Effector CD8-positive, alpha-beta T cell (primary cell): ENCODE measurements at regions not wholly inside any gene's neighbourhood (a gene's known extent, or its start where the extent isn't known, plus 50 kb on each side); places are given as distances from the start of the nearest gene placed in this dataset.

ENCODE experiments used
- DNase-seq: peaks from one replicate; lab custom pipeline; 2025; lab: John Stamatoyannopoulos, UW

DNA sequence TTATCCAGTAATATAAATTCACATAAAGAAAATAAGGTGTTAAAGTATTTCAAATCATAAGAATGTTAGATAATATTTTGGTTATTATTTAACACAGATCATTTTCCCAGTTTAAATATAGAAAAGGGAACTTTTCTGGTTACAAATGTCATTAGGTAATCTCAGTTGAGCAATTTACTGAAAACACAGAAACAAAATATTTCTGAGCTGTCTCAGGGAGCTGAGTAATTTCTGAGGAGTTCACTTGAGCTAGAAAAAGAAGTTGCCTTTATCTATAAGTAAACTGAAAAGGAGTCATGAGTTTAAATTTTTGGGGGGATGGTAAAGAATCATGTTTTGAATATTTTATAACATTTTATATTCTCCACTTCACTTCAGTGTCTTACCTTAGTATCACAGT lies 855.4 kb upstream of the ARPP21 start:
- no peak for DNase-seq

DNA sequence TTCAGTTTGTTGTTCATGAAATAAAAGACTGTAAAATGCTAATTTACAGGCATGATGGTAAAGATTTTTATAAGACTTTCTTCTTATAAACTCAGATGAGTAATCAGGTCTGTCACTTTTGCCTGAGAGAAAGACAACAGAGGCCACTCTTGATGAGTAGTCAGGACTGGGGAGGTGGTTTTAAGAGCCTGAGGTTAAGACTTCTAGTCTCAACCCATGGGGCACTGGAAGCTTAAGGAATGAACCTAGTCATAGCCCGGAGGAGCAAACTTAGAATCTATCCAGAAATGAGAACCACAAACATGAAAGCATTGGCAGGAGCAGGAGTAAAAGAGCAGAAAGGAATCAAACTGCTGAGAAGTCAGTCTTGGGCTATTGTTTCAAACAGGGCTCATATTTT lies 846.3 kb upstream of the ARPP21 start:
- no peak for DNase-seq

DNA sequence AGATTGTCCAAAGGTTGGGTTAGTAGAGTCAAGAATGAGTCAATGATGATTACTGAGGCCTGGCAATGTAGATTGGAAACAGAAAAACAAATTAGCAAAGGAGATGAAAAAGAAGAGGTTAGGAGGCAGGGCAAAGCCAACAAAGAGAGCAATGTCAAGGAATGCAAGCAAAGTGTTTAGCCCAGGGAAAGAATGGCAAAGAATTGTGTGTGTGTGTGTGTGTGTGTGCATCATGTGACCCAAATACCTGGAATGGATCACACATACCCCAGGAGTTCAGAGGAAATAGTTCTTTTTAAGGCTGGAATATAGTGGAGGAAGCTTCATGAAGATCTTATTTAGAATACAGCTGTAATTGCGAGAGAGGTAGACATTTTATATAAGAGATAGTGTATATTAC lies 831.7 kb upstream of the ARPP21 start:
- DNase-seq, result no peak

DNA sequence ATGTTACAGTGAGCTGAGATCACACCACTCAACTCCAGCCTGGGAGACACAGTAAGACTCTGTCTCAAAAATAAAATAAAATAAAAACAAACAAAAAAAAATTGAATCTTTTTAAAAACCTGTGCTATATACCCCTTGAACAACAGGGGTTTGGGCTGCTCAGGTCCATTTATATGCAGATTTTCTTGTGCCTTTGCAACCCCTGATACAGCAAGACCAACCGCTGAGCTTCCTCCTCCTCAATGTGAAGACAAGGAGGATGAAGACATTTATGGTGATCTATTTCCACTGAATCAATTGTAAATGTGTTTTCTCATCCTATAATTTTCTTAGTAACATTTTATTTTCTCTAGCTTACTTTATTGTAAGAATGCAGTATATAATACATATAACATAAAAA lies 831.0 kb upstream of the ARPP21 start:
- DNase-seq, result no peak

DNA sequence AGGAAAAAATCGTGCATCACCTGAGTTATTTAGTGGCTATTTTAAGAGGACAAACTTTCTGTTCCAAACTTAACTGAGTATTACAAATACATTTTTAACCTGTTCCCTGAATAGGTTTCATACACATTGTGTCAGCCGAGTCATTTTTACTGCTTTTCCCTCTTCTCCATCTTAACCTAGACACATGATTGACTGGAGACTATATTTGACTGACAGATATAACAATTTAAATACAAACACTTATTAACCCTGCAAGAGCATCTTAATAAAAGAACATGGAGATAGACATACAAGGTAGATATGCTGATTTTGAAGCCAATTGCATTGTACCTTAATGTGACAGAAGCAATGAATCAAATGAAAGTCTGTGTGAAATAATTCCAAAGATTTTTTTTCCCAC lies 810.5 kb upstream of the ARPP21 start:
- DNase-seq, result no peak

DNA sequence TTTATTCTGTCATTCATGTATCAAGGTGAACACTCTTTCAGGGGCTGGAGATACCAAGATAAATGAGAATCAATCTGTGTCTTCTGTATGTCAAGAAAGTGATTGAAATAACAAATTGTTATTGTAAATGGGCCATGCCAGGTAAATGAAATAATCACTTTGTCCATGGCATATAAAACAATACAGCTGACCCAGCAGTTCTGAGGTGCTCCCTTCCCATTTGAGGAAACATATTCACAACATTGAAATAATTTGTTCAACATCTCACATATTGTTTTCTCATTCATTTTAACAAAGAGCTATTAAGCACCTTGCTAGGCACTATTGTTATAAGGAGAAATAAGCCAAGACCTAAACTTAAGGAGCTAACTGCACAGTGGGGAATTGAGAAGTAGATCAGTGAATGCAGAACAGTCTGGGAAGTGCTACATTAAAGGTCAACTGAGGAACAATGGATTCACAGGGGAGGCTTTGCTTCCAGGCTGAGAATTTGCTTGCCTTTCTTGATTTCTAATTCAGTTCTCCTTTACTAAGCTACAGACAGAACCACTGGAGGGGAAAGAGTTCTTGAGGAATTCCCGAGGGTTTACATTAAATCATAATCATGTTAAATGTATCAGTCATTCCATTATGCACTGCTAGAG lies 806.3 kb upstream of the ARPP21 start:
- no peak for DNase-seq

DNA sequence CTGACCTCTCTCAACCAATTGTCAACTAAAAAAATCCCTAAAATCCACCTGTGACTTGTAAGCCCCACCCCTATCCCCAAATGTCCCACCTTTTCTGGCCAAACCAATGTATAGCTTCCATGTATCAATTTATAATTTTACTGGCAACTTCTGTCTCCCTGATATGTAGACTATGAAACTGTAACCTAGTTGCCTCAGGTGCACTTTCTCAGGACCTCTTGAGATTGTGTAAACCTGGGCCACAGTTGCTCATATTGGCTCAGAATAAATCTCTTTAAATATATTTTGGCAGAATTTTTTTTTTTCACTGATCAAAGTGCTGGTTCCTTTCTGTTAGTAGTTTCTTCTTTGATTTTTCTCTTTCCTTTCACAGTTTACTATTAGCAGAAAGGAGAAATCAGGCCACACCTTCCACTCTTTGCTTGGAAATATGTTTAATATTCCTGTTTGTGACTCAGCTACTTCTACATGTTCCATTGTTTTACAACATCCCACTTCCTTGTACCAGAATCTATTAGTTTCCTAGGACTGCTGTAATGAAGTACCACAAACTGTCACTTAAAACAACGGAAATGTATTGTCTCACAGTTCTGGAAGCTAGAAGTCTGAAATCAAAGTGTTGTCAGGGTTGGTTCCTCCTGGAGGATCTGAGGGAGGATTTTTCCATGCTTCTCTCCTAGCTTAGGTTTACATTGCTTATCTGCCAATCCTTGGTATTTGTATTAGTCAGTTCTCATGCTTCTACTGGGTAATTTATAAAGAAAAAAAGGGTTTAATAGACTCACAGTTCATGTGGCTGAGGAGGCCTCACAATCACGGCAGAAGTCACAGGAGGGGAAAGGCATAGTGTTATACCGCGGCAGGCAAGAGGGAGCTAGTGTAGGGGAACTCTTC lies 801.2 kb upstream of the ARPP21 start:
- no peak for DNase-seq

DNA sequence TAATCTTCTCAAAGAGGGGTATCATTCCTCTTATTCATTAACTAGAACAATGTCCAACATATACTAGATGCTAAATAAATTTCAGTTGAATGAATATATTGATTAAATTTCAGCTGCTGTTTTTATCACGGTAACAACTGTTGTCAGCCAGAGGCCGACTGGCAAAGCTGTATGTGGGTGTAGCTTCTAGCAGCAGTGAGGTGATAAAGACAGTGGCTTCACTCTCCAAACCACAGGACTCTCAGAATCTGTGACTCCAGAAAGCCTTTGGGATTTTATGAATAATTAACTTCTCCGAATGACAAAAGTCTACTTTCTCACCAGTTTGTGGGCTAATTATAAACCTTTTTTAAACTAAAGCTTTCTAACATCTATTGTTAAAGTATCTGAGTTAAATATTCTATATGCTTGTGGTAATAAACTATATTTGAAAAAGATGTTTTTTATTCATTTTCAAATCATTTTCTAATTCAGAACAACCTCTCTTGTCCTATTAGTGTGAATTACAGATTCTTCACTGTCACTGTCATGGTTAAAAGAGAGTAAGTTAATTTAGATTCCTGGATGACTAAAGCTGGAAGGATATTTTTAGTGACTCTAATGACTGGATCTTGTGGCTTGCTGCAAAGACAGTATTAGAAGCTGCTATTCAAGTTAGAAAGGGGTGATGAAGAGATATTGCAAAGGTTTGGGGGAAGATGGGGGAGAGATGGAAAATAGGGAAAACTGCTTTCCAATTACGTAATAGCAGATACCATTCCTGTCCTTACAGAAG lies 796.4 kb upstream of the ARPP21 start:
- DNase-seq, result no peak

DNA sequence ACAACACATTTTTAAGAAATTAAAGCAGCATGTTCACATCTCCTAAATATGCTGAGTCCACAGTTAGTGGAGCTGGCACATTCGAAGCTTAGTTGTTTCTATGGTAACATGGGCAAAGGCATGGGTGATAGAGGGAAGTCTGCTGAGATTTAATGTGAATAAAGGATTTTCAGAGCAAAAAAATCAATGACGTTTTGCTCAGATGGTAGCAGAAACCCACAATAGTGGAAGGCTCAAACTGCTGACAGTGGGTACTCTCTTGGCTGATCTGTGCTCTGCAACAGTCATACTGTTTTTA lies 795.1 kb upstream of the ARPP21 start:
- no peak for DNase-seq

DNA sequence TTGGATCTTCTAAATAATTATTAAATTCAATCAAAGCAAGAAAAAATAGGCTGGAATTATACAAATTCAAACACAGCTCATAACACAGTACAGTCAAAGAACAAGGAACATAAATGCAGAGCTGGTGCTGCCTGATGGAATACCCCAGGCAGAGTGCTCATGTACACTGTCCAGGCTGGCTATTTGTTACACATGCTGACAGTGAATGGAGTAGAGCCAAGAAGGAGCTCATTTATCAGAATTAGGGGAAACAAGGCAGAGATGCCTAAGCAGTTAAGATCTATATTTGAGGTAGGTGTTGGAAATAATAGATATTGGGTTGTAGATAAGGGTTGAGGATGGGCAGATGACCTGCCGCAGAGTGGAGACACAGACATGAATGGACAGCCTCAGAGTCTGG lies 788.2 kb upstream of the ARPP21 start:
- no peak for DNase-seq

DNA sequence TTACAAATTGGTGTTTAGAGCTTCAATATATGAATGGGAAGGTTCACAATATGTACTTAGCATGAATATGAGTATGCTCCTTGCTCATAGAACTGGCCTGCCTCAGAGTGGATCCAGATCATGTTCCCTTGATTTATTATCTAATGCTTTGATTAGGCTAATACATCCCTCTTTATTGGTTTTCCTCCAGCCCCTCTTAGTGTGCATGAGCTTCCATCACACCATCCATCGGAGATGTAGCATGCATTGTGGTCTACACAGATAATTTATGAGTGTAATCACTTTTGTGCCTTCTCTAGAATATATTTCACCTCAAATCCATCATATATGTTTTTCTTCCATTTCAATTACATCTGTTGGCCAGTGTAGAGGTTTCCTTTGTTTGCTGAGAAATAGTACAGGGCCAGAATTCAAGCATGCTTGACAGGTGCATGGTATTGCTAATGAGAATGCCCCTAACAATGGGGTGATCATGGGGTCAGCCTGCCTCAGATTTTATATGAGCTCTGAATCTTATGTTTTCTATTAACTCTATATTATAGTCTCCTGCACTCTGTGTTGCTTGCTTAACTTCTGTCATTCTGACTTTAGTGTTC lies 786.4 kb upstream of the ARPP21 start:
- no peak for DNase-seq

DNA sequence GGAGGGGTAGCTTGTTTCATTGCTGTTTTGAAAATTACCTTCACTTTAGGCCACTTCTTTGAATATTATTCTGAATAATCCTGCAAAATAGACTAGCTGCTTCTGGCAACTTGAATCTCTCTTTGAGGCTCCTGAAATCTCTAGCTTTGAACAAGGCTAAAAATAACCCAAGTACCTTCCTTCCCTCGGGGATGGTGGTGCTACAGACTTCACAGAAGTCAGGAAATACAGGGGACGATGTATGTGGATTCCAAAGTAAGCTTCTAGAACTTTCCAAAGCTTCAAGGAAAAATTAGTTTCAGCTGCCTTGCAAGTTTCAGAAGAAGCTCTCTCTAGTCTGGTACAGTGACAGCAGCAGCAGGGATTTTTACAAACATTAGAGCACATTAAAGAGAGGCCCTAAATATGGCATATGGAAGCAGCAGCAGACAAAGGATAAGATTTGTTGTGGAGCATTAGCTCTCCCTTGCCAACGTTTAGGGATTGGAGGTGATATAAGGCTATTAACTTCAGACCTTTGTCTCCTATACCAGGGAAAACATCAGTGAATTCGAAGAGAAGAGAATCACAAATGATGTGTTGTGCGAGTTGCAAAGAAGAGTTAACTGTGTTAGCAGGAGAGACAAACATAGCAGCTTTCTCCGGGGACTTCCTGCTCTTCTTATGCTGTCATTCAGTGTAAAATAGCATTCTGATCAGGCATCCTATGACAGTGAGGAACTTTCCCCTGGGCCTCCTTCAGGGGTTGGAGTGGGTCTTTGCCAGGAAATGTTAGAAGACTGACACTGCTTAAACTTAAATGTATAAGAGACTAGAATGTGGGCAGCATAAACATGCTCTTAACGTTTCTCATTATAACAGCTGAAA lies 783.0 kb upstream of the ARPP21 start:
- no peak for DNase-seq

DNA sequence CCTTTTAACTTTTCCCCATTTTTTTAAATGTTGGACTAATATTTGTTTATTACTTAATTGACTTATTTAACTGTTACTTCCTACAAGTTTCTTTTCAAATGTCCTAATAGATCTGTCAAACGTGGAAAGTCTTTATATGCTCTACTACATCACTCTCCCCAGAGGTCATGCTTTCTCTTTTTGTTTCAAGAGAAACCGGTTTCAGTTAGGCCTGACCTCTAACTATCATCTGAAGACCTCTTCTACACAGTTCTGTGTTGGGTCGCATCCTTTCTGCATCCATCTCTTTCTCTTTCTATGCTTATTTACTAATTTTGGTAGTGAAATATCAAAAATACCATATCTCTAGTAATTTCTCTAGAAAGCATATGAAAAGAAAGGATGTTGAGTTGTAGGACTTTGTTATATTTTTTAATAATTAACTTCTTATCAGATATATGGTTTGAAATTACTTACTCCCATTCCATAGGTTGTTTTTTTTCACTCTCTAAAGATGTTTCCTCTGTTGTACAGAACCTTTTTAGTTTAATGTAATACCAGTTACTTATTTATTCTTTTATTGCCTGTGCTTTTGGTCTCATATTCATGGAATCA lies 781.2 kb upstream of the ARPP21 start:
- DNase-seq, result no peak

DNA sequence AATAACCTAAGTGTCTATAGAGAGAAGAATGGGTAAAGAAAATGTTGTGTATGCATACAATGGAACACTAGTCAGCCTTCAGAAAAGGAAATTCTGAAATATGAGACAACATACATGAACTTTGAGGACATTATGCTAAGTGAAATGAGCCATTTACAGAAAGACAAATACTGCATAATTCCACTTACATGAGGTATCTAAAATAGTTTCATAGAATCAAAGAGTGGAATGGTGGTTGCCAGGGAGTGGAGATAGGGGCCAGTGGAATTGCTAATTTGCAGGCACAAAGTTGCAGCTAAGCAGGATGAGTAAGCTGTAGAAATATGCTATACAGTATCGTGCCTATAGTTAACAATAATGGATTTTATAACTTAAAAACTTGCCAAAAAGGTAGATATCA lies 779.6 kb upstream of the ARPP21 start:
- DNase-seq, result no peak

DNA sequence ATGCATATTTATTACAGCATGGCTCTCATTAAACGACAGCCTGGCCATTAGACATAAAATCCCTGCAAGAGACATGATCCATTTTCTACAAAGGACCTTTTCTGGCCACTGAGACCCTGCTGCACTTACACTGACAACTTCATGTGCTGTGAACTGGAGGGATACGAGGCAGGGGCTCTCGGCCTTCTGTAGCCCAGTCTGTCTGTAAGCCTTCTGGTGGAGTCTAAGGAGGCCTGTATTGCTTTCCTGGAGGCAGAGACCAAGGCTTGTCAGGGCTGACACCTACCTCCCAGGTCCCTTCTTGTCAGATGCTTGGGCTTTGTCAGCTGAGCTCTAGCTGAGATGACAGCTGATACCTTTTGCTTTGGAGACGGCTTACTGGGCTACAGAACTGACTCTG lies 776.9 kb upstream of the ARPP21 start:
- DNase-seq, result no peak

DNA sequence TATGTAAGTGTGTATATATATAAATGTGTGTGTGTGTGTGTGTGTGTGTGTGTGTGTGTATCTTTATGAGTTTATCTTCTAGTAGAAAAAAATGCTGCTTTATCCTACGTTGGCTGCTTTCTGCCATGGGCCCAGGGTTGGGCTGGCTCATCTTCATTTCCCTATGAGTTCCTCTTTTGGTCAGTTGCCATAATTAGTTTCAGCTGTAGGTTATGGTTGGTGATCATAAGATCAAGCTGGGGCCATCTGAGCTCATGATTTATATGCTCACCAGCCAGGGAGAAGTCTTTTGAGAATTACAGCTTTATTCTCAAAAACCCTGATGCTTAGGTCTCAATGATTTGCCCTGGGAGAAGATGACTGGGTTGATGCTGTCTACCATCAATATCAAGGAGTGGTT lies 775.8 kb upstream of the ARPP21 start:
- no peak for DNase-seq

DNA sequence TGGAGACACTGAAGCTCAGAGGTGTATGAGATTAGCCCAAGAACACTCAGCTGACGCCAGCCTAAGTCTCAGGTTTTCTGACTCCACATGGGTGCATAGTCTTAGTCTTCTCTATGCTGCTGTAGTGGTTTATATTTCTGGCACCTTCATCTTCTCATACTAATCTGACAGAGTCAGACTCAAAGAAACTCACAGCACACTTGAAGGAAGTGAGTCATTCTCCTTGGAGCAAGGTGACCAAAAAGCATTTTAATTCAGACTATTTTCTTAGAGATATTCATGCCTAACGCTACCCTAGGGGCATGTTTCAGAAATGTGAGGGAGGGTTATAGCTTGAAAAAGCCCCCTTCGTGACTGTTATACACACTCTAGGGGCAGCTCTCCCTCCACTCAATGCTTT lies 775.3 kb upstream of the ARPP21 start:
- no peak for DNase-seq

DNA sequence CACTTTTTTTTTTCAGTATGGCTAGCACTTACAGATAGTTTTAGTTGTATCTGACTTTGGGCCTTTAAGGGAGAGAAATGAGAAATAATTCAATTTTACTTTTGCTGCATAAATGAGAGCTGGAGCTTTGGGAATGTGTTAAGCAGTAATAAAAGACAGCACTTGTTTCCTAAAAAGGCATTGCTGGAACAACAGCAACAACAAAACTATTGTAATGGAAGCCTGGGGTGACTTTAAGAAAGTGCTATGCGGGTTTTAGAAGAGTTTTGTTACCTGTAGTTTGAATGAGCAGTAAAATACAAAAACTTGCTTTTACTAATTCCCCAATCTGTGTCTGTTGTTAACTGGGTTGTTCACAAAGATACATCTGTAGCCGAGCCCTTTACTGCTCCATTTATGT lies 774.0 kb upstream of the ARPP21 start:
- DNase-seq, result no peak

DNA sequence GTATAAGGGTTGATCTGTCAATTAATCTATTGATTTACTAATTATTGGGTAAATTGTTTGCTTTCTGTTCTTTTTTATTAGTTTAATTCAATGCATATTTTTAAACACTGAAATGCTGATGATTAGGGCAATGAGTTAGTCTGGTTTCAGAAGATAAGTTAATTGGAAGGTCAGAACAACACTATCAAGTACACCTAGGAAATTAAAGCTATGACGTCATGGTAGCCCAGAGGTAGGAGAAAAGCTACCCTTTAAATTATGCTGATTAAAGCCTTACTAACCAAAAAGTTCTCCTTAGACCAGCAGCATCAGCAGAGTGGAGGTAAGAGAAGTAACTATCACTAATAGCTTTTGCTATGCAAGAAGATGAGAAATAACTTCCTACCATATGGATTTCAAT lies 770.4 kb upstream of the ARPP21 start:
- no peak for DNase-seq

DNA sequence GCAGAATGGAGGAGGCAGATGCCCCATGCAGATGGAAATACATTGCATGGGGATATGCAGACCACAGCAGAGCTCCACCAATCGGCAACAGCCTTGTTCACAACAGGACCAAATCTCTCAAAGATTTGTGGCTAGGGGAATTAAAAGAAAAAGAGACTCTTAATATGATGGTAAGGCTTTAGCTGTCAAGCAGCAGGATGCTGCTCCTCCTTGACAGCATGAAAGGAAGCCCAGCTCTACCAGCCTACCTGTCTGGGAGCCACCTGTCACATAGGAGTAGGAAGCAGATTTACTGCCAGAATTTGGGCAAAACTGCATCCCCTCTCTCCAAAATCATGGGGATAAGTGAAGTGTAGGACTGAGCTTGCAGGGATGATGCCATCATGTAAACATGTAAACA lies 769.6 kb upstream of the ARPP21 start:
- DNase-seq, result no peak

DNA sequence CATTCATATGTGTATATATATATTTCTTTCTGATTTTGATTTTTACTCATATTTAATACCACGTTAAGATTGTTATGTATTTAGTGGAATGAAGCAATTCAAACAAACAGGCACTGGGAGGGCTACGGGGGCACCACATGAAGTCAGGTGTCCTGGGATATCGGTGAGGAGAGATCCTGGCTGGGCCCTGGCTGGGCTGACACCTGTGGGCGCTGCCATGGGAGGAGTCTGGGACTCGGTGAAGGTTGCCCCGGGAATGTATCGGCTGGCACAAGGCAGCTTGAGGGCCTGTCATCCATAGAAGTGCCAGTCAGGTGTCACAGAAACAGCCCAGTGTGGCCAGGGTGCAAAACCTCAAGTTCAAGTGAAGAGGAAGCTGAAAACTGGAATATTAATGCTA lies 766.9 kb upstream of the ARPP21 start:
- DNase-seq, result no peak
